Esophagus squamous epithelium (tissue), 4 donors: ENCODE measurements at regions not wholly inside any gene's neighbourhood (a gene's known extent, or its start where the extent isn't known, plus 50 kb on each side); places are given as distances from the start of the nearest gene placed in this dataset.

Experiments used
- POLR2A ChIP-seq, 4 donors: fragments of 450-650 bp; IDR thresholded peaks; one replicate each; pipeline ENCODE4 v1.6.1; 2017; ENCODE audit warnings: antibody characterized with exemption in 4 of 4, mild to moderate bottlenecking in 4 of 4, moderate library complexity in 3 of 4
- TF ChIP-seq, protein P1 (sequence below), 6 experiments: fragments of 450-650 bp in 4 of 6; fragments of 200-600 bp in 2 of 6; sonication (generic) in 2 of 6; IDR thresholded peaks; one replicate each; pipeline ENCODE4 v1.5.1; 2016 to 2019; ENCODE audit warnings: antibody characterized with exemption in 6 of 6, mild to moderate bottlenecking in 4 of 6, moderate library complexity in 4 of 6

DNA sequence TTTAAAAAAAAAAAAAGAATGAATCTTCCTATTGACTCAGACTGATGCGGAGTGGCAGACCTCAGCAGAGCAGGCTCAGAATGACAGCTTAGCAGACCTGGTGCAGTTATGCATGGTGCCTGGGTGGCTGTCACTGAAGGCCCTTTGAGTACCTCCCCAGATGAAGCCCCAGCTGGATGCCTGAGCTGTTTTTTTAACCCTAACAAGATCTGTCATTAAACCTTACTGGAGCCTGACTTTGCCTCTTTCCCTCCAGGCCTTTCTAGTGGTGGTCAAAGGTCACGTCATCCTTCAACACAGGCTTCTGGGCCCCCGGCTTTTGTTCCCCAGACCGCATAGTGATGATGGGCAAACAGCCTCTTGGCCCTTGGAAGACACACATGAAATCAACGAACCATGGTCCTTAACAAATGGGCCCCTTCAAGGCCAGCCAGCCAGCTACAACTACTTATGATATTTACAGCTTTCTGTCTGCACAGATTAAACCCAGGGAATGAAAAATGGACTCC, 138.3 kb upstream of the CYP1B1 start:
- TF ChIP-seq, protein P1, sequence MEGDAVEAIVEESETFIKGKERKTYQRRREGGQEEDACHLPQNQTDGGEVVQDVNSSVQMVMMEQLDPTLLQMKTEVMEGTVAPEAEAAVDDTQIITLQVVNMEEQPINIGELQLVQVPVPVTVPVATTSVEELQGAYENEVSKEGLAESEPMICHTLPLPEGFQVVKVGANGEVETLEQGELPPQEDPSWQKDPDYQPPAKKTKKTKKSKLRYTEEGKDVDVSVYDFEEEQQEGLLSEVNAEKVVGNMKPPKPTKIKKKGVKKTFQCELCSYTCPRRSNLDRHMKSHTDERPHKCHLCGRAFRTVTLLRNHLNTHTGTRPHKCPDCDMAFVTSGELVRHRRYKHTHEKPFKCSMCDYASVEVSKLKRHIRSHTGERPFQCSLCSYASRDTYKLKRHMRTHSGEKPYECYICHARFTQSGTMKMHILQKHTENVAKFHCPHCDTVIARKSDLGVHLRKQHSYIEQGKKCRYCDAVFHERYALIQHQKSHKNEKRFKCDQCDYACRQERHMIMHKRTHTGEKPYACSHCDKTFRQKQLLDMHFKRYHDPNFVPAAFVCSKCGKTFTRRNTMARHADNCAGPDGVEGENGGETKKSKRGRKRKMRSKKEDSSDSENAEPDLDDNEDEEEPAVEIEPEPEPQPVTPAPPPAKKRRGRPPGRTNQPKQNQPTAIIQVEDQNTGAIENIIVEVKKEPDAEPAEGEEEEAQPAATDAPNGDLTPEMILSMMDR (IDR thresholded peaks at IDR 0.05), result no peak
- no peak for TF ChIP-seq POLR2A (IDR thresholded peaks at IDR 0.05)
